HepG2 (cell line): ENCODE measurements at regions not wholly inside any gene's neighbourhood (a gene's known extent, or its start where the extent isn't known, plus 50 kb on each side); places are given as distances from the start of the nearest gene placed in this dataset.

Experiments used
- ATAC-seq: fragments of 200-7000 bp; cut with Tn5 transposase; 3 replicates; pipeline ENCODE4 v1.9.1; 2020; ENCODE audit warnings: mild to moderate bottlenecking, moderate library complexity
- BruUV-seq: library from RNA; stranded (reverse); fragments of 400-500 nt; replicated peaks from 2 replicates; lab custom pipeline; 2021; lab: Mats Ljungman, UMichigan
- CTCF ChIA-PET: fragments of 300-600 bp; formaldehyde crosslinking; extraction: SDS; loops from one replicate; lab custom pipeline; 2021; ENCODE audit warnings: low total read pairs, inconsistent platforms, low intra/inter-chr PET ratio; lab: Yijun Ruan, JAX
- POLR2A ChIA-PET: fragments of 350-600 bp; sonication (Branson Sonifier 250); formaldehyde crosslinking; loops from one replicate; lab custom pipeline; 2020; ENCODE audit warnings: antibody characterized with exemption, inconsistent platforms; lab: Yijun Ruan, JAX
- DNase-seq: peaks from one replicate; pipeline ENCODE4 v3.0.0-alpha.2; 2015; ENCODE audit warnings: low spot score
- FAIRE-seq: peaks from 3 replicates; lab custom pipeline; 2011; peaks lifted over from hg19 to GRCh38; lab: Jason Lieb, UNC
- H2AFZ ChIP-seq: one replicate; pipeline ENCODE4 v1.6.1; 2011; ENCODE audit warnings: low read length, inconsistent platforms
- H3K27ac ChIP-seq: fragments of 300-600 bp; 3 replicates; pipeline ENCODE4 v1.8.0; 2011; ENCODE audit warnings: mixed run types, mild to moderate bottlenecking, mixed read lengths, low read length, inconsistent platforms; ENCODE audit not compliant: insufficient read depth; ENCODE audit errors: extremely low read length
- H3K27me3 ChIP-seq, 2 experiments: fragments of 200-600 bp in 1 of 2; 2 replicates in 1 of 2; 3 replicates in 1 of 2; pipeline versions ENCODE4 v1.6.0 to v1.8.0; 2011; ENCODE audit warnings: low read length in 2 of 2, mild to moderate bottlenecking in 2 of 2, moderate library complexity in 2 of 2, inconsistent platforms in 1 of 2; ENCODE audit not compliant: insufficient read depth in 2 of 2, control insufficient read depth in 1 of 2
- H3K36me3 ChIP-seq, 2 experiments: fragments of 200-600 bp in 1 of 2; replicated peaks in 1 of 2; 2 replicates in 1 of 2; 3 replicates in 1 of 2; pipeline versions ENCODE4 v1.5.1 to v1.8.0; 2011; ENCODE audit warnings: low read length in 2 of 2, inconsistent platforms in 1 of 2; ENCODE audit not compliant: insufficient read depth in 2 of 2, control insufficient read depth in 1 of 2
- H3K4me1 ChIP-seq: 2 replicates; pipeline ENCODE4 v1.5.1; 2012; ENCODE audit warnings: low read length, inconsistent platforms; ENCODE audit not compliant: insufficient read depth
- H3K4me2 ChIP-seq: 2 replicates; pipeline ENCODE4 v1.6.0; 2011; ENCODE audit warnings: low read depth, low read length, inconsistent platforms
- H3K4me3 ChIP-seq, 3 experiments: fragments of 200-600 bp in 1 of 3; sonication (generic), shearing (Covaris generic) in 1 of 3; replicated peaks in 1 of 3; 2 replicates each; pipeline ENCODE4 v1.5.1; 2011 to 2016; ENCODE audit warnings: low read length in 3 of 3, inconsistent platforms in 2 of 3, low read depth in 2 of 3, mild to moderate bottlenecking in 2 of 3, control low read depth in 1 of 3, mixed read lengths in 1 of 3; ENCODE audit not compliant: insufficient read depth in 1 of 3
- H3K79me2 ChIP-seq: one replicate; pipeline ENCODE4 v1.6.1; 2011; ENCODE audit warnings: low read length, inconsistent platforms; ENCODE audit not compliant: insufficient read depth
- H3K9ac ChIP-seq: 2 replicates; pipeline ENCODE4 v1.6.0; 2011; ENCODE audit warnings: mild to moderate bottlenecking, low read depth, low read length, inconsistent platforms; ENCODE audit not compliant: insufficient read depth
- H3K9me3 ChIP-seq: 2 replicates; pipeline ENCODE4 v1.5.1; 2012; ENCODE audit warnings: mild to moderate bottlenecking, low read length
- H4K20me1 ChIP-seq: 2 replicates; pipeline ENCODE4 v1.6.0; 2011; ENCODE audit warnings: inconsistent platforms, mild to moderate bottlenecking, low read length, moderate library complexity; ENCODE audit not compliant: insufficient read depth
- E2F5 ChIP-seq: sonication (generic); formaldehyde crosslinking; conservative IDR thresholded peaks from 2 replicates; pipeline ENCODE4 v1.4.0; 2020; ENCODE audit warnings: missing genetic modification reagents
- EEA1 ChIP-seq: sonication (generic); formaldehyde crosslinking; IDR thresholded peaks from 2 replicates; pipeline ENCODE4 v1.5.1; 2020; ENCODE audit warnings: mild to moderate bottlenecking, missing genetic modification reagents, borderline replicate concordance
- FIP1L1 ChIP-seq: fragments of 200-400 bp; formaldehyde crosslinking; IDR thresholded peaks from 2 replicates; pipeline ENCODE4 v1.6.1; 2018; ENCODE audit warnings: low read depth, mild to moderate bottlenecking, low read length, moderate library complexity, borderline replicate concordance; ENCODE audit not compliant: insufficient read depth
- HDAC2 ChIP-seq: sonication (generic); formaldehyde crosslinking; IDR thresholded peaks from 2 replicates; pipeline ENCODE4 v1.4.0; 2020; ENCODE audit warnings: missing genetic modification reagents
- HNRNPK ChIP-seq: fragments of 200-400 bp; formaldehyde crosslinking; IDR thresholded peaks from 2 replicates; pipeline ENCODE4 v1.6.1; 2018; ENCODE audit warnings: low read length, low read depth, moderate library complexity, mild to moderate bottlenecking; ENCODE audit not compliant: poor library complexity, severe bottlenecking
- HOXA3 ChIP-seq: sonication (generic); formaldehyde crosslinking; IDR thresholded peaks from 2 replicates; pipeline ENCODE4 v1.5.0; 2020; ENCODE audit warnings: missing genetic modification reagents
- HOXA5 ChIP-seq: sonication (generic); formaldehyde crosslinking; IDR thresholded peaks from 2 replicates; pipeline ENCODE4 v1.4.0; 2020; ENCODE audit warnings: missing genetic modification reagents
- IRX3 ChIP-seq: sonication (generic); formaldehyde crosslinking; IDR thresholded peaks from 2 replicates; pipeline ENCODE4 v1.8.1; 2023; ENCODE audit warnings: mild to moderate bottlenecking, low read depth, missing genetic modification reagents, borderline replicate concordance
- KAT8 ChIP-seq: IDR thresholded peaks from 2 replicates; pipeline ENCODE4 v1.6.1; 2016; ENCODE audit warnings: missing genetic modification reagents, missing compliant biosample characterization
- KDM5A ChIP-seq: fragments of 200-600 bp; sonication (generic); IDR thresholded peaks from 2 replicates; pipeline ENCODE4 v1.7.0; 2018; ENCODE audit warnings: antibody characterized with exemption, mild to moderate bottlenecking, low read length, borderline replicate concordance
- POLR2A ChIP-seq, 2 experiments: IDR thresholded peaks; 2 replicates each; pipeline ENCODE4 v1.6.1; 2011; ENCODE audit warnings: low read depth in 2 of 2, low read length in 2 of 2, mild to moderate bottlenecking in 1 of 2, moderate library complexity in 1 of 2; ENCODE audit not compliant: insufficient read depth in 1 of 2
- REXO4 ChIP-seq: sonication (generic); formaldehyde crosslinking; IDR thresholded peaks from 2 replicates; pipeline ENCODE4 v1.8.0; 2022; ENCODE audit warnings: missing genetic modification reagents, mild to moderate bottlenecking, borderline replicate concordance
- SOX13 ChIP-seq, 3 experiments: fragments of 450-650 bp in 1 of 3; sonication (generic) in 1 of 3; formaldehyde crosslinking in 1 of 3; IDR thresholded peaks in 2 of 3; conservative IDR thresholded peaks in 1 of 3; 2 replicates each; pipeline versions ENCODE4 v1.5.0 to v1.6.1; 2016 to 2020; ENCODE audit warnings: antibody characterized with exemption in 1 of 3, mild to moderate bottlenecking in 1 of 3, missing compliant biosample characterization in 1 of 3, missing genetic modification reagents in 1 of 3, moderate library complexity in 1 of 3
- ZBTB14 ChIP-seq: sonication (generic); formaldehyde crosslinking; IDR thresholded peaks from 2 replicates; pipeline ENCODE4 v1.4.0; 2020; ENCODE audit warnings: missing genetic modification reagents
- ZBTB49 ChIP-seq: sonication (generic); formaldehyde crosslinking; IDR thresholded peaks from 2 replicates; pipeline ENCODE4 v1.4.0; 2020; ENCODE audit warnings: missing genetic modification reagents, borderline replicate concordance
- ZNF44 ChIP-seq: sonication (generic); formaldehyde crosslinking; IDR thresholded peaks from 2 replicates; pipeline ENCODE4 v1.5.1; 2020; ENCODE audit warnings: mild to moderate bottlenecking, missing genetic modification reagents
- WGBS: methylation state at CpG from one replicate; pipeline ENCODE4 v1.1.6; 2017; ENCODE audit warnings: low lambda C conversion rate; 5-methylcytosine and 5-hydroxymethylcytosine counted together
- in situ Hi-C: cut with HindIII; loops from 2 replicates; pipeline ENCODE4 v1.10.0; 2017; ENCODE audit warnings: low pct_unique_long_range_greater_than_20kb; ENCODE audit not compliant: extremely low pct_ligation_motif_present
- intact Hi-C: fragments of 100-400 bp; cut with micrococcal nuclease; formaldehyde crosslinking; loops from one replicate; pipeline ENCODE4 v1.10.0; 2022; ENCODE audit not compliant: unreplicated experiment

- in situ Hi-C loops (no loop called here), intact Hi-C loops (no loop called here)
- Histone ChIP-seq H3K36me3 (no peaks in the 10 kb centered on the region), H3K27ac (no peak overlapping the region), H3K9me3 (no peaks in the 10 kb centered on the region), H4K20me1 (no peaks in the 10 kb centered on the region), H3K27me3 (no peaks in the 10 kb centered on the region), H3K79me2 (no peaks in the 10 kb centered on the region), H2AFZ (no peak overlapping the region), H3K9ac (no peak overlapping the region), H3K4me1 (no peaks in the 10 kb centered on the region), H3K4me2 (no peak overlapping the region), H3K4me3 (no peak overlapping the region)
- CTCF ChIA-PET: no interaction called here
- BruUV-seq: no TSS peak
- POLR2A ChIA-PET: no interaction called here
- FAIRE-seq (no peak), DNase-seq (no peak), ATAC-seq (no peak)
- 0% methylated on average over 3 of the region's 3 CpGs for WGBS
- no peak for TF ChIP-seq FIP1L1
- no peak for TF ChIP-seq HNRNPK
- TF ChIP-seq HOXA5 (CRISPR knock-in tag): no peak
- no peak for TF ChIP-seq KDM5A
- TF ChIP-seq EEA1 (CRISPR knock-in tag): no peak
- no peak for TF ChIP-seq ZBTB14
Measured at GRCh38 chr4:135552131-135552530, 1350.5 kb upstream of the PABPC4L start.

GRCh38 chr4:135548711-135549110, 1347.1 kb upstream of the PABPC4L start:
- H3K4me3 ChIP-seq: no peak overlapping the region
- H3K79me2 ChIP-seq: no peaks in the 10 kb centered on the region
- no peaks in the 10 kb centered on the region for H3K9me3 ChIP-seq
- ATAC-seq (no peak), FAIRE-seq (no peak), DNase-seq (no peak)
- POLR2A ChIA-PET: no interaction called here
- H3K9ac ChIP-seq: no peak overlapping the region
- H3K27me3 ChIP-seq: no peaks in the 10 kb centered on the region
- no peaks in the 10 kb centered on the region for H3K36me3 ChIP-seq
- no peak overlapping the region for H3K27ac ChIP-seq
- BruUV-seq: no TSS peak
- intact Hi-C loops (no loop called here), in situ Hi-C loops (no loop called here)
- no peak overlapping the region for H2AFZ ChIP-seq
- H3K4me2 ChIP-seq: no peak overlapping the region
- CTCF ChIA-PET: no interaction called here
- no peaks in the 10 kb centered on the region for H3K4me1 ChIP-seq
- no peaks in the 10 kb centered on the region for H4K20me1 ChIP-seq
- 2% methylated on average over 2 of the region's 2 CpGs for WGBS
- TF ChIP-seq HDAC2 (CRISPR knock-in tag) (no peak), KAT8 (CRISPR knock-in tag) (no peak), SOX13 (IDR thresholded peaks at IDR 0.05) (no peak), SOX13 (CRISPR knock-in tag; conservative IDR thresholded peaks at IDR 0.05 in 1 of 2, IDR thresholded peaks at IDR 0.05 in 1 of 2) (no peak), ZBTB49 (CRISPR knock-in tag) (no peak), ZNF44 (CRISPR knock-in tag) (no peak), REXO4 (no peak), HOXA3 (CRISPR knock-in tag) (no peak), E2F5 (CRISPR knock-in tag) (no peak), POLR2A (IDR thresholded peaks at IDR 0.05; ENCODE audit: insufficient read depth in 1 of 2, low read depth in 2 of 2, low read length in 2 of 2) (no peak), IRX3 (CRISPR knock-in tag) (no peak)
